HepG2 (cell line): ENCODE measurements at regions not wholly inside any gene's neighbourhood (a gene's known extent, or its start where the extent isn't known, plus 50 kb on each side); places are given as distances from the start of the nearest gene placed in this dataset.

ENCODE experiments used
- ATAD3A ChIP-seq: sonication (generic); formaldehyde crosslinking; IDR thresholded peaks from 2 replicates; pipeline ENCODE4 v1.4.0; 2020; ENCODE audit warnings: missing genetic modification reagents
- BATF2 ChIP-seq: sonication (generic); formaldehyde crosslinking; IDR thresholded peaks from 2 replicates; pipeline ENCODE4 v1.8.0; 2022; ENCODE audit warnings: mild to moderate bottlenecking, missing genetic modification reagents, moderate library complexity
- CCDC6 ChIP-seq: sonication (generic); formaldehyde crosslinking; IDR thresholded peaks from 2 replicates; pipeline ENCODE4 v1.8.1; 2022; ENCODE audit warnings: mild to moderate bottlenecking, missing genetic modification reagents, moderate library complexity
- CEBPB ChIP-seq: IDR thresholded peaks from 2 replicates; pipeline ENCODE4 v1.6.1; 2011; ENCODE audit warnings: low read depth, low read length, improper control_type of control experiment, borderline replicate concordance
- IRF9 ChIP-seq: sonication (generic); formaldehyde crosslinking; IDR thresholded peaks from 2 replicates; pipeline ENCODE4 v1.8.0; 2022; ENCODE audit warnings: missing genetic modification reagents, mild to moderate bottlenecking, borderline replicate concordance
- MAZ ChIP-seq, 2 experiments: sonication (generic) in 1 of 2; formaldehyde crosslinking in 1 of 2; IDR thresholded peaks; 2 replicates each; pipeline versions ENCODE4 v1.5.0 to v1.6.1; 2012 to 2020; ENCODE audit warnings: low read depth in 2 of 2, mild to moderate bottlenecking in 2 of 2, borderline replicate concordance in 1 of 2, improper control_type of control experiment in 1 of 2, low read length in 1 of 2, missing genetic modification reagents in 1 of 2, moderate library complexity in 1 of 2
- PRPF4 ChIP-seq: fragments of 200-400 bp; formaldehyde crosslinking; IDR thresholded peaks from 2 replicates; pipeline ENCODE4 v1.6.1; 2016; ENCODE audit warnings: low read length, low read depth; ENCODE audit not compliant: poor library complexity, severe bottlenecking
- SRY ChIP-seq: sonication (generic); formaldehyde crosslinking; IDR thresholded peaks from 2 replicates; pipeline ENCODE4 v1.8.0; 2022; ENCODE audit warnings: mild to moderate bottlenecking, missing genetic modification reagents
- ZBTB34 ChIP-seq: sonication (generic); formaldehyde crosslinking; IDR thresholded peaks from 2 replicates; pipeline ENCODE4 v1.8.0; 2022; ENCODE audit warnings: mild to moderate bottlenecking, missing genetic modification reagents
- ZFP36L1 ChIP-seq: sonication (generic); formaldehyde crosslinking; IDR thresholded peaks from 2 replicates; pipeline ENCODE4 v1.8.0; 2022; ENCODE audit warnings: mild to moderate bottlenecking, missing genetic modification reagents, moderate library complexity
- ZGPAT ChIP-seq: IDR thresholded peaks from 2 replicates; pipeline ENCODE4 v1.6.1; 2016; ENCODE audit warnings: mild to moderate bottlenecking
- ZNF17 ChIP-seq: sonication (generic); formaldehyde crosslinking; IDR thresholded peaks from 2 replicates; pipeline ENCODE4 v1.5.0; 2020; ENCODE audit warnings: mild to moderate bottlenecking, missing genetic modification reagents
- ZNF251 ChIP-seq: sonication (generic); formaldehyde crosslinking; IDR thresholded peaks from 2 replicates; pipeline ENCODE4 v1.9.0; 2021; ENCODE audit warnings: mild to moderate bottlenecking, missing genetic modification reagents
- ZNF253 ChIP-seq: sonication (generic); formaldehyde crosslinking; IDR thresholded peaks from 2 replicates; pipeline ENCODE4 v1.8.0; 2022; ENCODE audit warnings: mild to moderate bottlenecking, missing genetic modification reagents, borderline replicate concordance
- ZNF264 ChIP-seq: sonication (generic); formaldehyde crosslinking; IDR thresholded peaks from 2 replicates; pipeline ENCODE4 v1.4.0; 2020; ENCODE audit warnings: missing genetic modification reagents
- ZNF589 ChIP-seq: sonication (generic); formaldehyde crosslinking; conservative IDR thresholded peaks from 2 replicates; pipeline ENCODE4 v1.8.0; 2022; ENCODE audit warnings: mild to moderate bottlenecking, moderate library complexity, missing genetic modification reagents
- ZNF646 ChIP-seq: sonication (generic); formaldehyde crosslinking; IDR thresholded peaks from 2 replicates; pipeline ENCODE4 v1.9.0; 2021; ENCODE audit warnings: mild to moderate bottlenecking, missing genetic modification reagents
- ZNF782 ChIP-seq: sonication (generic); formaldehyde crosslinking; IDR thresholded peaks from 2 replicates; pipeline ENCODE4 v1.4.0; 2020; ENCODE audit warnings: missing genetic modification reagents, mild to moderate bottlenecking, borderline replicate concordance
- ZNF83 ChIP-seq: sonication (generic); formaldehyde crosslinking; IDR thresholded peaks from 2 replicates; pipeline ENCODE4 v1.4.0; 2020; ENCODE audit warnings: missing genetic modification reagents, mild to moderate bottlenecking, borderline replicate concordance

GRCh38 chr2:42928161-42928691, 135.8 kb upstream of the HAAO start (continued):
- TF ChIP-seq CEBPB (no peak), ZGPAT (no peak), ZFP36L1 (CRISPR knock-in tag) (no peak), ZNF83 (CRISPR knock-in tag) (no peak), ZNF253 (CRISPR knock-in tag) (no peak), ZNF17 (CRISPR knock-in tag) (no peak), IRF9 (CRISPR knock-in tag) (no peak), PRPF4 (peak; percentile 61), ZNF264 (no peak), ZBTB34 (no peak), ZNF589 (CRISPR knock-in tag) (no peak), ZNF646 (CRISPR knock-in tag) (peak; percentile 41), BATF2 (CRISPR knock-in tag) (no peak), MAZ (IDR thresholded peaks at IDR 0.05; ENCODE audit: borderline replicate concordance, low read depth, low read length) (no peak), MAZ (CRISPR knock-in tag; IDR thresholded peaks at IDR 0.05; ENCODE audit: low read depth) (0 out of 2 replicates have a peak, but pooled peaks have one; percentile 13), ATAD3A (no peak), CCDC6 (CRISPR knock-in tag) (0 out of 2 replicates have a peak, but pooled peaks have one; percentile 9), ZNF251 (CRISPR knock-in tag) (no peak), ZNF782 (no peak), SRY (CRISPR knock-in tag) (0 out of 2 replicates have a peak, but pooled peaks have one; percentile 23)
